HUES6 (cell line): ENCODE measurements at regions not wholly inside any gene's neighbourhood (a gene's known extent, or its start where the extent isn't known, plus 50 kb on each side); places are given as distances from the start of the nearest gene placed in this dataset.

Source experiments
- H3K27ac ChIP-seq: 2 replicates; pipeline ENCODE4 v1.7.0; 2013; ENCODE audit warnings: low read depth, mild to moderate bottlenecking, low read length, inconsistent platforms
- H3K27me3 ChIP-seq: 2 replicates; pipeline ENCODE4 v1.6.1; 2013; ENCODE audit warnings: low read length; ENCODE audit not compliant: control insufficient read depth, insufficient read depth
- H3K36me3 ChIP-seq: 2 replicates; pipeline ENCODE4 v1.6.1; 2013; ENCODE audit warnings: low read length; ENCODE audit not compliant: control insufficient read depth, insufficient read depth
- H3K4me1 ChIP-seq: 2 replicates; pipeline ENCODE4 v1.6.1; 2013; ENCODE audit warnings: low read length; ENCODE audit not compliant: control insufficient read depth, insufficient read depth
- H3K4me3 ChIP-seq: 2 replicates; pipeline ENCODE4 v1.5.1; 2013; ENCODE audit warnings: low read depth, low read length
- H3K9ac ChIP-seq: one replicate; pipeline ENCODE4 v1.6.1; 2013; ENCODE audit warnings: mild to moderate bottlenecking, low read length
- H3K9me3 ChIP-seq: 2 replicates; pipeline ENCODE4 v1.6.1; 2013; ENCODE audit warnings: low read depth, low read length; ENCODE audit not compliant: control insufficient read depth, insufficient read depth

DNA sequence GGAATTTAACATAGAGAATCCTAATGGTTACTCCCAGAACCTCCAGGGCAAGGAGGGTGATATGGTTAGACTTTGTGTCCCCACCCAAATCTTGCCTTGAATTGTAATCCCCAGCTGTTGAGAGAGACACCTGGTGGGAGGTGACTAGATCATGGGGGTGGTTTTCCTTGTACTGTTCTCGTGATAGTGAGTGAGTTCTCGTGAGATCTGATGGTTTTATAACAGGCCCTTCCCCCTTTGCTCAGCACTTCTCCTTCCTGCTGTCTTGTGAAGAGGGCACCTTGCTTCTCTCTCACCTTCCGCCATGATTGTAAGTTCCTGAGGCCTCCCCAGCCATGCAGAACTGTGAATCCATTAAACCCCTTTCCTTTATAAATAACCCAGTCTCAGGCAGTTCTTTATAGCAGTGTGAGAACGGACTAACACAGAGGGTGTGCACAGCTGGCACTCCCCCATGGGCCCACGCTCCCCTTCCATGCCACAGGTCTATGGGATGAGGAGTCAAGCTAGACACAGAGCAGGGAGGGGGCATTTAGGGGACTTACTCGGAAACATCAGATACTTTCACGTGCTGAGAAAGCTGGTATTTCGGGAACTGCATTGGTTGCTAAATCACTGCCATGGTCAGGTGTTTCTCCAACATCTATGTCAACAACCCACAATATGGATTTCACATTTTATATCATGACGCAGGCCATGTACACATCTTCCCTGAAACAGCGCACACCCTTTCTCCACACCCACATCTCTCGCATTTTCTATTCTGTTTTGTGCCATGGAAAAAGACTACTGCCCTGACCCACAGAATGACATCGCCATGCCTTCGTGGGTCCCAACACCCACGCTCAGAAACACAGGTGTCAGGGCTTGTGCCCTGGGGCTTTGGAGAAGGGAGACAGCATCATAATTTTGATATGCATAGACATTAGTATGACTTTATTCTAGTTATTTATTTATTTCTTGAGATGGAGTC lies 199.1 kb upstream of the GSE1 start:
- Histone ChIP-seq H3K27ac (no peak overlapping the region), H3K4me1 (peaks cover 7% of the 10 kb centered on the region; the same call in 1 of the 2 replicates), H3K27me3 (no peaks in the 10 kb centered on the region), H3K9ac (no peak overlapping the region), H3K36me3 (no peaks in the 10 kb centered on the region), H3K9me3 (peaks cover 4% of the 10 kb centered on the region; the same call in 1 of the 2 replicates), H3K4me3 (no peak overlapping the region)

DNA sequence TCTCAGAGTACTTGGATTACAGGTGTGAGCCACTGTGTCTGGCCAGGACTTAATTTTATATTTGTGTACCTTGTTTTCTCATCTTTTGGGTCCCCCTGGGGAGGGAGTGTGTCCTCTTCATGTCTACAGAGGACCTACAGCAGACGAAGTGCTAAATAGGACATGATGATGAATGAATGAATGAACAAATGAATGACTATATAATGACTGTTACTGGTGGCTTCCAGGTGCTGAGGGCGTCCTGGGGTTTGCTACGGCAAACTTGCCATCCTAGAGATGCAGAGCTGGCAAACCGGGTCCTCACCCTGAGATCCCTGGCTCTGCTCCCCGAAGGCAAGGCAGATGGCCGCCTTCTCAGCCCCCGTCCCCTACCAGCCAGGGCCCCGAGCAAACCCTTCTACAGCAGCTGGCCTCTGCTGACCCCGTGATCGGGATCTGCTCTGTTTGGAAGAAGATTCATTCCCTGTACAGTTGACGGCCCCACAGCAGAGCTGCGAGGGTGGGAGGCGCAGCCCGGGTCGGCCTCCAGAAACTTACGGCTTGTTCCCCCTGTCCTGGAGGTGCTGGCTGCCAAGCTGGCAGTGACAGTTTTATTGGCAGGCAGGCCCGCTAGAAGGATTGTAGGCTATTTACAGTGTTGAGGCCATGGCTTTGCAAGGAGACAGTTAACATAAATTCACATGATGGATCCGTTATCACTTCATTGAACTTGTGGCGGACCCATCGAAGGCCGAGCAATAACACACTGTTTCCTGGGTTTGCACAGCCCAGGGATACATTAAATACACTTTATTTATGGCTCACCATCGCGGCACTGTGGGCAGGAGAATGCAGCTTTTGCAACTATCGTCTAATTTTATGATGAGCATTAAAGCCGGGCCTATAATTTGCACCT lies 197.7 kb upstream of the GSE1 start:
- H3K9ac ChIP-seq, result no peak overlapping the region
- H3K4me3 ChIP-seq, result no peak overlapping the region
- H3K4me1 ChIP-seq, result peaks cover 7% of the 10 kb centered on the region; the same call in 1 of the 2 replicates
- H3K27ac ChIP-seq, result no peak overlapping the region
- H3K27me3 ChIP-seq, result no peaks in the 10 kb centered on the region
- peaks cover 4% of the 10 kb centered on the region; the same call in 1 of the 2 replicates for H3K9me3 ChIP-seq
- no peaks in the 10 kb centered on the region for H3K36me3 ChIP-seq

DNA sequence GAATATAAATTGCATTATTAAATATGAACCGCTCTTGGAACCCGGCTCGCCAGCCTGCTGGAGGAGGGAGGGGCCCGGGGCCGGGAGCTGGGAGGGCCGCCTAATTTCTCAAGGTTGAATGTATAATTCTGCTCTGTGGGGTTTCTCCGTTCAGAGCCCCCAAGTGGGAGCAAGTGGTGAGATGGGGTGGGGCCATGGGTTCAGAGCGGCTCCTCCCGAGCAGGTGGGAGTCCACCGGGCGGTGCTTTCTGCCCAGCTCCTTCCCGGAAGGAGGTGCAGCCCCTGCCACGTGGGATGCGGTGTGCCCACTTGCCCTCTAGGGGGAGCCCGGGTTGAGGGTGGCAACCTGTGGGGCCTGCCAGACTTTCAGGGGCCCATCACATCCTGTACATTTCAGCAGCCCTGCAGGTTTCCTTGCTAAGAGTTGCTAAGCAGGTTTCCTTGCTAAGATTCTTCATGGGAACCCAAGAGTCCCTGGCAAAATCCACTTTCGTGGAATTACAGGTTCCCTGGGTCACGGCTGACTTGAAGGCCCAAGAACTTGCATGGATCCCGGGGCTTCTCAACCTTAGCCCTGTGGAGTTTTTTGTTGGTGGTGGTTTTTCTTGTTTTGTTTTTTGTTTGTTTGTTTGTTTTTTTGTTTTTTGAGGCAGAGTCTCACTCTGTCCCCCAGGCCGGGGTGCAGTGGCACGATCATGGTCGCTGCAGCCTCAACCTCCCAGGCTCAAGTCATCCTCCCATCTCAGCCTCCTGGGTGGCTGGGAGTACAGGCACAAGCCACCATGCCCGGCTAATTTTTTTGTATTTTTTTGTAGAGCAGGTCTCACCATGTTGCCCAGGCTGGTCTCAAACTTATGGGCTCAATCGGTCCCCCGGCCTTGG lies 196.7 kb upstream of the GSE1 start:
- Histone ChIP-seq H3K4me1 (peaks cover 7% of the 10 kb centered on the region; the same call in 1 of the 2 replicates), H3K9me3 (peaks cover 5% of the 10 kb centered on the region; the same call in 1 of the 2 replicates), H3K27ac (no peak overlapping the region), H3K9ac (no peak overlapping the region), H3K27me3 (no peaks in the 10 kb centered on the region), H3K36me3 (no peaks in the 10 kb centered on the region), H3K4me3 (no peak overlapping the region)

DNA sequence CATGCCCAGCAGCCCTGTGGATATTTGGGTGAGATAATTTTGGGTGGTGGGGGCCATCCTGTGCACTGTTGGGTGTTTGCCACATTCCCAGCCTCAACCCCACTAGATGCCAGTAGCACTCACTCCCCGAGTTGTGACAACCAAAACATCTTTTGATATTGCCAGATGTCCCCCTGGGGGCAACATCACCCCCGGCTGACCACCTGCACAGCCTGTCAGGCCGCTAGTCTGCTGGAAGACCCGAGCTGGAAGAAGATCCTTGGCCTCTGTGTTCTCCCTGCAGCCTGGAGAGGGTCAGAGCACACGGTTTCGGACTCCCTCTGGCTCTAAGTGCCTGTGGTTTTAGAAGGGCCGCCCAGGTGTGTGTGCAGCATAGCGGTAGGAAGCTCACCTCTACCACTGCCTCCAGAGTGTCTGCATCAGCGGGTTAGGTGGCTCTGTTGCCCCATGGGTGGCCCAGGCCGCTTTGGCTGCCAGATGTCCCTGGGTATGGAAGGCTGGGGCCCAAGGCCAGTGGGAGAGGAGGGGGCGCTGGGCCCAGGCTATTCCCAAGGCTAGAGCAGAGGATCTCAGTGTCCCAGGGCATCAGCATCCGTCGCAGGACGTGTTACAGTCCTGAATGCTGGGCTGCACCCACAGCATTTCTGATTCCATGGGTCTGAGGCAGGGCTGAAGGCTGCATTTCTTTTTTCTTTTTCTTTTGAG lies 195.8 kb upstream of the GSE1 start:
- Histone ChIP-seq H3K4me1 (peaks cover 13% of the 10 kb centered on the region), H3K27ac (no peak overlapping the region), H3K9ac (no peak overlapping the region), H3K4me3 (no peak overlapping the region), H3K36me3 (no peaks in the 10 kb centered on the region), H3K27me3 (no peaks in the 10 kb centered on the region), H3K9me3 (peaks cover 5% of the 10 kb centered on the region; the same call in 1 of the 2 replicates)

DNA sequence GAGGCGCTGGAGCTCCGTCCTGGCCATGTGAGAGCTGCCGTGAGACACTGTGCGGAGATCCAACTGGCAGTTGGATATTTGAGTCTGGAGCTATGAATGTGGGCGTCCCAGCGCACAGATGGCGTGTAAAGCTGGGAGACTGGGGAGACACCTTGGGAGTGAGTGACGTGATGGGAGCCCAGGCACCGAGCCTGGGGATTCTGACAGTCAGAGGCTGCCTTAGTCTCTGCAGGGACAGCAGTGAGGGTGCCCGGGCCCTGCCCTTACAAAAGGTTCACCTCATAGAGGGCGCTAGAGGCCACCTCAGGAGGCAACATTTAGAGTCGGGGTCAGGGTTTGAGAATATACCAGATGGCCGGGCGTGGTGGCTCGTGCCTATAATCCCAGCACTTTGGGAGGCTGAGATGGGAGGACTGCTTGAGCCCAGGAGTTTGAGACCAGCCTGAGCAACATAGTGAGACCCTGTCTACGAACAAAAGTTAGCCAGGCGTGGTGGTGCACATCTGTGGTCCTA lies 194.1 kb upstream of the GSE1 start:
- H3K27ac ChIP-seq, result no peak overlapping the region
- peaks cover 17% of the 10 kb centered on the region for H3K4me1 ChIP-seq
- H3K9ac ChIP-seq, result no peak overlapping the region
- 0 out of 2 replicates have a peak, but pooled peaks cover 2% of the 10 kb centered on the region for H3K9me3 ChIP-seq
- no peaks in the 10 kb centered on the region for H3K27me3 ChIP-seq
- no peaks in the 10 kb centered on the region for H3K36me3 ChIP-seq
- H3K4me3 ChIP-seq, result no peak overlapping the region

DNA sequence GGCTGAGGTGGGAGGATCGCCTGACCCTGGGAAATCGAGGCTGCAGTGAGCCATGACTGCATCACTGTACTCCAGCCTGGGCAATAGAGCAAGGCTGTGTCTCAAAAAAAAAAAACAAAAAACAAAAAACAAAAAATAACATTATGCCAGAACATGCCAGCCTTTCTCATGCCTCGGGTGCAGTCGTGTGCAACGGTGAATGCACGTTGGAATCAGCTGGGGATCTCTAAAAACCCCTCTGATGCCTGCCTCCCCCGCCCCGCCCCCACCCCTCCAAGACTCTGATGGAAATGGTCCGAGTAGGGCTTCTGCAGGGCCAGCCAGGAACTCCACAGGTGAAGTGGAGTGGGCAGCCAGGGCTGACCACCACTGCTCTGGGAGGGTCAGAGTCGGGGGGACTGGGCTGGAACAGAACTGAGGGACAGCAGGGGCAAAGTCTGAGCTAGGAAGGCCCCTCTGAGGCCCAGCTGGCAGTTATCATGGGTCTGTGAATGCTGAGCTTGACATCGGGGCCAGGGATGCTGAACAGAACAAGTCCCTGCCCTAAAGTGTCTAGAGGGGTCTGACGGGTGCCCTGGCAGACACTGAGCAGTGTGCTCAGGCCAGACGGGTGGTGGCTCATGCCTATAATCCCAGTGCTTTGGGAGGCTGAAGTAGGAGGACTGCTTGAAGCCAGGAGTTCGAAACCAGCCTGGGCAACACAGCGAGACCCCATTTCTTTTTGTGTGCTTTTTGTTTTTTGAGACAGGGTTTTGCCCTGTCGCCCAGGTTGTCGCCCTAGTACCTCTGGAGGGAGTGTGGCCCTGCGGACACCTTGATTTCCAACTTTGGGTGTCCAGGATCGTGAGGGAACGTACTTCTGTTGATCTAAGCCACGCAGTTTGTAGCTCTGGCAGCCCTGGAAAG lies 193.4 kb upstream of the GSE1 start:
- H3K4me3 ChIP-seq, result no peak overlapping the region
- H3K9ac ChIP-seq, result no peak overlapping the region
- no peaks in the 10 kb centered on the region for H3K27me3 ChIP-seq
- H3K4me1 ChIP-seq, result peaks cover 17% of the 10 kb centered on the region
- H3K36me3 ChIP-seq, result no peaks in the 10 kb centered on the region
- no peak overlapping the region for H3K27ac ChIP-seq
- 0 out of 2 replicates have a peak, but pooled peaks cover 2% of the 10 kb centered on the region for H3K9me3 ChIP-seq

DNA sequence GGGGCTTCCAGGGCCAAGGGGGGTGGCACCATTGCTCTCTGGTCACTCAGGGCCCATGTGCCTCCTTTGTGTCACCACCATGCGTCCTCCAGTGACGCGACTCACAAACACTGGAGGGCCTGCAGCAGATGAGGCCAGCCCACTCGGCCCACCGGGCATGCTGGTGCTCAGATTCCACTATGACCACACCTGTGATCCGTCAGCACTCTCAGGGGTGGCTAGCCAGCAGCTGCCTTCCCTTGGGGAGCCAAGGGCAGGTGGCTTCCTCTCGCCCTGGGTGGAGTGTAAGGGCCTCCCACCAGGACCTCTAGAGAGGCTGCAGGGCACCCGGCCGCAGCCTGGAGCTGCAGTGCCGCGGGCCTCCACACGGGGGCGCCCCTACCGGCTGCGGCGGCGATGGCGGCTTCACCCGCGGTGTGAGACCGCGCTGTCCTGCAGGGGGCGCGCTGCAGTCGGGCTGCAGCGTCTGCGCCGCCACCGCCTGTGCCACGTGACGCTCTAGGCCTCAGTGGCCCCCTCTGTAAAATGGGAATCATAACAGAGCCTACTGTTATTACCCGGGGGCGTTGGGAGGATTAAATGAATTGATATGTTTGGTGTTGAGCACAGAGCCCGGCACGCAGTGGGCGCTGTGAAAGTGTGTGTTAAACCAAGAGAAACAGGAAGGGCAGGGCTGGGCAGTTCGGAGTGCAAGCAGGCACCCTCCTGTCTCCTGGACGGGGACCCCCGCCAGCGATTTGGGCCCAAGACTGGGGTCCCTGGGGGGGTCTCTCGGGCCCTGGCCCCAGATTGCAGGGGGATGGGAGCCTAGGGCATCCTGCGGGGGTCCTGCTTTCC lies 192.4 kb upstream of the GSE1 start:
- H3K27ac ChIP-seq, result no peak overlapping the region
- H3K9me3 ChIP-seq, result 0 out of 2 replicates have a peak, but pooled peaks cover 2% of the 10 kb centered on the region
- no peak overlapping the region for H3K9ac ChIP-seq
- H3K4me3 ChIP-seq, result no peak overlapping the region
- H3K36me3 ChIP-seq, result no peaks in the 10 kb centered on the region
- H3K27me3 ChIP-seq, result no peaks in the 10 kb centered on the region
- H3K4me1 ChIP-seq, result peaks cover 17% of the 10 kb centered on the region

DNA sequence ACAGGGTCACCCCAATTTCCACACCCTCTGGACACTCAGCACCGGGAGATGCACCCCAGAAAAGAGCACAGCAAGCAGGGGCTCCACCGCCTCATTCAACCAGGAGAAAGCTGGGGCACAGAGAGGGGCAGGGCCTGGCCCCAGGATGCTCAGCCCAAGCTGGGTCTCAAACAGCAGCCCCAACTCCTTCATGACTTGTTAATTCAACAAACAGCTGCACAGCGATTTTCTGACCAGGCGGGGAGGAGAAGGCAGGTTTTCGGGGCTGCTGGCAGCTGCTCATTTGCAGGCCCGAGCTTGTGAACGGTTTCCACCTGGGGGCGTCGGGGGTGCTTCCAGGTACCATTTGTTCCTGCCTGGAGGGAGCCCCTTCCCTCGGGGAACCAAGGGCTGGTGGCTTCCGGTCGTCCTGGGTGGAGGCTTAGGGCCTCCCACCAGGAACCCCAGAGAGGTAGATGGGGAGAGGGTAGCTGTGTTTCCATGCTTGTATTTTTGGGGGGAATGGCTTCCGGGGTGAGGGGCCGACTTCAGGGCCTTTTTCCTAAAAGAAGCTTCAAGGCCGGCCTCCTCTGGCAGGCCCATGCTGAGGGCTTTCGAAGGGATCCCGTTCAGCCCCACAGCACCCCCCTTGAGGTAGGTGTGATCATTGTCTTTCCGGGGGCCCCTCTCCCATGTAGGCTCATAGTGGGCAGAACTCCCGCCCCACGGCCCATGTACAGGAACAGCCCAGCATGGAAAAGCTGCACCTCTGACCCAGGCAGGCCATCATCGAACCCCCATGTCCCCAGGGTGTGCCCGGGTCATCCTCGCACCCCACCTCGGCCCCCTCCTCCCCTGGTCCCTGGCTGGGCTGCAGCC lies 191.6 kb upstream of the GSE1 start:
- Histone ChIP-seq H3K36me3 (no peaks in the 10 kb centered on the region), H3K27ac (no peak overlapping the region), H3K27me3 (no peaks in the 10 kb centered on the region), H3K9me3 (0 out of 2 replicates have a peak, but pooled peaks cover 2% of the 10 kb centered on the region), H3K9ac (no peak overlapping the region), H3K4me3 (no peak overlapping the region), H3K4me1 (peaks cover 17% of the 10 kb centered on the region)
